ENCODE measurements at regions not wholly inside any gene's neighbourhood (a gene's known extent, or its start where the extent isn't known, plus 50 kb on each side); places are given as distances from the start of the nearest gene placed in this dataset.

DNA sequence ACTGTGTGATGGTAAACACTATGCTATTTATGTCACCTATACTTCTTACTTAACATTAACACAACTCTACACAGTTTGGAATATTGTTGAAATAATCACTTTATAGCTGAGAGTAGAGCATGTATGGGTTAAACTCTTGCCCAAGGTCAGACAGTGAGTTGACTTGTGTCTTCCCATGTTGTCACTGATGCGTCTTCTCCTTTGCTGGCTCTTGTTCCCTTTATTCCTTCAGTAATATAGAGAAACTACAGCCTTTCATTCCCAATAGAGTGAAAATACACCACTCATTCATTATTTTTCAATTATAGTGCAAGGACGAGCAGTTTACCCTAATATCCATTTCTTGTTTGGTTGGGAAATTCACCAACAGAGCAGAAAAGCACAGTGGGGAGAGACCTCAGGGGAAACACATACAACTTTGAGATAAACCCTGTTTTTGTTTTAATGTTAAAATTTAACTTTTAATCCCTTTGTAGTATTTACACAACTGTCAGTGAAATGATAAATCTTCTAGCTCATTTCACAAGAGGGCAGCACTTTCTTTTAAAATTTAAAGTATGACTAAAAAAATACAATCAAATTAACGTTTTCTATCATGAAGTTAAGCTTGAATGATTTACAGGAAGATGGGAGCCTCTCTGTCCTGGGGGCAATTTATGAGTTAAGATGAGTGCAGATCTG lies 363.0 kb downstream of the UTRN start:
- TF ChIP-seq, protein P1, sequence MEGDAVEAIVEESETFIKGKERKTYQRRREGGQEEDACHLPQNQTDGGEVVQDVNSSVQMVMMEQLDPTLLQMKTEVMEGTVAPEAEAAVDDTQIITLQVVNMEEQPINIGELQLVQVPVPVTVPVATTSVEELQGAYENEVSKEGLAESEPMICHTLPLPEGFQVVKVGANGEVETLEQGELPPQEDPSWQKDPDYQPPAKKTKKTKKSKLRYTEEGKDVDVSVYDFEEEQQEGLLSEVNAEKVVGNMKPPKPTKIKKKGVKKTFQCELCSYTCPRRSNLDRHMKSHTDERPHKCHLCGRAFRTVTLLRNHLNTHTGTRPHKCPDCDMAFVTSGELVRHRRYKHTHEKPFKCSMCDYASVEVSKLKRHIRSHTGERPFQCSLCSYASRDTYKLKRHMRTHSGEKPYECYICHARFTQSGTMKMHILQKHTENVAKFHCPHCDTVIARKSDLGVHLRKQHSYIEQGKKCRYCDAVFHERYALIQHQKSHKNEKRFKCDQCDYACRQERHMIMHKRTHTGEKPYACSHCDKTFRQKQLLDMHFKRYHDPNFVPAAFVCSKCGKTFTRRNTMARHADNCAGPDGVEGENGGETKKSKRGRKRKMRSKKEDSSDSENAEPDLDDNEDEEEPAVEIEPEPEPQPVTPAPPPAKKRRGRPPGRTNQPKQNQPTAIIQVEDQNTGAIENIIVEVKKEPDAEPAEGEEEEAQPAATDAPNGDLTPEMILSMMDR (IDR thresholded peaks at IDR 0.05; ENCODE audit: low read depth, low read length, poor library complexity, severe bottlenecking) = no peak
- TF ChIP-seq EZH2phosphoT487 (IDR thresholded peaks at IDR 0.05; ENCODE audit: borderline replicate concordance, low read length) = no peak
